ENCODE measurements at regions not wholly inside any gene's neighbourhood (a gene's known extent, or its start where the extent isn't known, plus 50 kb on each side); places are given as distances from the start of the nearest gene placed in this dataset.

DNA sequence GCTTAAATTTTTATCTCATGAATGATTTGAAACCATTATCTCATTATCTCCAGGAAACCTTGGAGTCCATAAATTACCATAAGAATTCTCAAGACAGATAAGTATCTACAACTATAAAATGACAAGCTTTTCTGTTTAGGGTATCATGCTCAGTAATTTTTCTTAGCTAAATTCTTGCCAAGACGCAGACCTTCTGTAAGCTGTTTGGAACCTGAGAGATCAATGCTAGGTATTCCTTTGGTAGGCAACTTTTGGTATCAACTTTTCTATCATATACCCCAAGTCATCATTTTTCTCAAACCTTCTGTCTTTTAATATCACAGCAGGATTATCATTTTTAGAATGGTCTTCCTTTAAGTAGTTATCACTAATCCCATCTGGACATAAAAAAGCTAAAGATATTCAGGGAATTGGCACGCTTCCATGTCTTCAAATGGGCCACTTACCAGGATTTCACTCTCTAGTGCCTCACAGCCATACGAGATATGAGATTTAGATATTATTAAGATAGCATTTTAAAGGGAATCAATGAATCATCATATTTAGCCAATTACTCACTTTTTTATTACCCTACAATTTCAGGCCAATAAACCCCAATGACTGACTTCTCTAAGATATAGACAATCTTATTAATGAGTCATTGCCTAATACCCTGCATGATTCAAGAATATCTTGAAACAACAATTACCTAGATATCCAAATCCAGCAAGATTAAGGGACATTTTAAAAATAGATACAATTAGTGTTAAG, 544.1 kb downstream of the HTR7 start:
- H3K9me3 ChIP-seq, result no peaks in the 10 kb centered on the region
- no peaks in the 10 kb centered on the region for H3K27me3 ChIP-seq
- in situ Hi-C loops (cut with MboI; ENCODE audit: low sequenced_read_pairs in 4 of 4), result no loop called here
- ATAC-seq (no peak), DNase-seq (no peak)
- H3K4me3 ChIP-seq, result no peak overlapping the region
- TF ChIP-seq POLR2A (IDR thresholded peaks at IDR 0.05), result no peak
- TF ChIP-seq, protein P1, sequence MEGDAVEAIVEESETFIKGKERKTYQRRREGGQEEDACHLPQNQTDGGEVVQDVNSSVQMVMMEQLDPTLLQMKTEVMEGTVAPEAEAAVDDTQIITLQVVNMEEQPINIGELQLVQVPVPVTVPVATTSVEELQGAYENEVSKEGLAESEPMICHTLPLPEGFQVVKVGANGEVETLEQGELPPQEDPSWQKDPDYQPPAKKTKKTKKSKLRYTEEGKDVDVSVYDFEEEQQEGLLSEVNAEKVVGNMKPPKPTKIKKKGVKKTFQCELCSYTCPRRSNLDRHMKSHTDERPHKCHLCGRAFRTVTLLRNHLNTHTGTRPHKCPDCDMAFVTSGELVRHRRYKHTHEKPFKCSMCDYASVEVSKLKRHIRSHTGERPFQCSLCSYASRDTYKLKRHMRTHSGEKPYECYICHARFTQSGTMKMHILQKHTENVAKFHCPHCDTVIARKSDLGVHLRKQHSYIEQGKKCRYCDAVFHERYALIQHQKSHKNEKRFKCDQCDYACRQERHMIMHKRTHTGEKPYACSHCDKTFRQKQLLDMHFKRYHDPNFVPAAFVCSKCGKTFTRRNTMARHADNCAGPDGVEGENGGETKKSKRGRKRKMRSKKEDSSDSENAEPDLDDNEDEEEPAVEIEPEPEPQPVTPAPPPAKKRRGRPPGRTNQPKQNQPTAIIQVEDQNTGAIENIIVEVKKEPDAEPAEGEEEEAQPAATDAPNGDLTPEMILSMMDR (IDR thresholded peaks at IDR 0.05 in 4 of 5, conservative IDR thresholded peaks at IDR 0.05 in 1 of 5), result no peak
- intact Hi-C loops (cut with DNase I; ENCODE audit: low total_unique reads), result no loop called here
- no peaks in the 10 kb centered on the region for H3K4me1 ChIP-seq
- H3K36me3 ChIP-seq, result no peaks in the 10 kb centered on the region
- H3K27ac ChIP-seq, result no peak overlapping the region

DNA sequence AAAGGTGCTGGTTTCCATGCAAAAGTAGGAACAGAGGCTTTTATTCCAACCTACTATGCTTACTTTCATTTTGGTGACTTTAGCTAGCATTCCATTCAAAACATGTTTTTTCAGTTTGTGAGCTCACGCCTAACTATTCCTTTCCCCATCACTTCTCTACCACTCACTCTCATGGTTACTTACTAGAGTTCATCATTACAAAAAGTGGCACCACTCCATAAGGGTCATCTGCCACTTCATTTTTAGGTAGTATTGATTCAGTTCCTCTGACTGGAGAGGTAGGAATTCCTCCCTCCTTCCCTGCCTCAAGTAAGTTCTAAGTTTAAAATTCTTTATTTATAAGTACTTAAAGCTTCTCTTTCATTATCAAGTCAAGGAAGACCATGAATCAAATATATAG, 543.1 kb downstream of the HTR7 start:
- no peak for TF ChIP-seq POLR2A (IDR thresholded peaks at IDR 0.05)
- TF ChIP-seq, protein P1 (IDR thresholded peaks at IDR 0.05 in 4 of 5, conservative IDR thresholded peaks at IDR 0.05 in 1 of 5), result no peak
- DNase-seq (no peak), ATAC-seq (no peak)
- Histone ChIP-seq H3K36me3 (no peaks in the 10 kb centered on the region), H3K4me3 (no peak overlapping the region), H3K27me3 (no peaks in the 10 kb centered on the region), H3K4me1 (no peaks in the 10 kb centered on the region), H3K9me3 (no peaks in the 10 kb centered on the region), H3K27ac (no peak overlapping the region)
- in situ Hi-C loops (cut with MboI; ENCODE audit: low sequenced_read_pairs in 4 of 4) (no loop called here), intact Hi-C loops (cut with DNase I; ENCODE audit: low total_unique reads) (no loop called here)

DNA sequence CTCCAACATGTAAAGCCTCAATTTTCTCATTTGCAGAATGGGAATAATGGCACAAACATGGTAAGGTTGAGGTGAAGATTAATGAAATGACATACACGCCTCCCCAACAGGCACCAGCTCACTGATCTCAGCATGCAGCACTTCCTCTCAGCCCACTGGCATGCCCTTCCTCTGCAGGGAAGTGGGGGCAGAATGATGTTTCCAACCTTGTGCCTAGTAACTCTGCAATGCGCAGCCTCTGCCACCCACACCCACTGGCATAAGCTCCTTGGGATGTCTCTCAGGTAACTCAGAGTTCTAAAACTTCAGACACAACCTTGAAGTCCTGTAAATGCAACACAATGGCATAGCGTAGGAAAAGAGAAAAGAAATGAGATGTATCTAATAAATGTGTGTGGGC, 540.7 kb downstream of the HTR7 start:
- DNase-seq, result no peak
- in situ Hi-C loops (cut with MboI; ENCODE audit: low sequenced_read_pairs in 4 of 4) (no loop called here), intact Hi-C loops (cut with DNase I; ENCODE audit: low total_unique reads) (no loop called here)
- Histone ChIP-seq H3K4me1 (no peaks in the 10 kb centered on the region), H3K27me3 (no peaks in the 10 kb centered on the region), H3K36me3 (no peaks in the 10 kb centered on the region), H3K4me3 (no peak overlapping the region), H3K27ac (no peak overlapping the region), H3K9me3 (no peaks in the 10 kb centered on the region)
- ATAC-seq, result no peak
- TF ChIP-seq POLR2A (IDR thresholded peaks at IDR 0.05), result no peak
- TF ChIP-seq, protein P1 (IDR thresholded peaks at IDR 0.05 in 4 of 5, conservative IDR thresholded peaks at IDR 0.05 in 1 of 5), result no peak

DNA sequence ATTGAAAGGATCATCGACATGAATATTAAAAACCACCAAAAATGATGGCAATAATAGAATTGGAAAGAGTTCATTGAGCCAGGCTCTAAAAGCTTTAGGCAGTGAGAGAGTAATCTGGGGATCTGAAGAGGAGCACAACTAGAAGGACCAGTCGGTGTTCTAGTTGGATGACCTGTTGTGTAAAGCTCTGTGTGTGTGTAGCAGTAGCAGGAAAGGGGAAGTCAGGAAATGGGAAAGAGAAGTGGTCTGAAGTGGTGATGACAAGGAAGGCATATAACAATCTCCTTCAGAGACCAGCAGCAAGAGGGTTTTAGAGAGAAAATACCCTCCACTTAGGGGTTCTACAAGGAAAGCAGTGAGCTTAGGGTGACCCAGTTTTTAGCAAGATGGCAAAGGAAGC, 539.2 kb downstream of the HTR7 start:
- in situ Hi-C loops (cut with MboI; ENCODE audit: low sequenced_read_pairs in 4 of 4) (no loop called here), intact Hi-C loops (cut with DNase I; ENCODE audit: low total_unique reads) (no loop called here)
- Histone ChIP-seq H3K4me1 (no peaks in the 10 kb centered on the region), H3K27ac (no peak overlapping the region), H3K36me3 (no peaks in the 10 kb centered on the region), H3K27me3 (no peaks in the 10 kb centered on the region), H3K9me3 (no peaks in the 10 kb centered on the region), H3K4me3 (no peak overlapping the region)
- no peak for ATAC-seq
- no peak for DNase-seq
- TF ChIP-seq, protein P1 (IDR thresholded peaks at IDR 0.05 in 4 of 5, conservative IDR thresholded peaks at IDR 0.05 in 1 of 5), result no peak
- TF ChIP-seq POLR2A (IDR thresholded peaks at IDR 0.05), result no peak

All from gastrocnemius medialis (tissue), 4 donors.